OCI-LY3 (cell line): ENCODE measurements at regions not wholly inside any gene's neighbourhood (a gene's known extent, or its start where the extent isn't known, plus 50 kb on each side); places are given as distances from the start of the nearest gene placed in this dataset.

Experiments used
- H2AFZ ChIP-seq: fragments of 200-600, 300-600 bp; shearing (Covaris generic); 2 replicates; pipeline ENCODE4 v1.6.0; 2014; ENCODE audit warnings: antibody characterized with exemption, low read depth, low read length
- H3K27ac ChIP-seq: fragments of 200-600, 300-600 bp; sonication (generic); 2 replicates; pipeline ENCODE4 v1.5.1; 2014; ENCODE audit warnings: mild to moderate bottlenecking, low read length, moderate library complexity, mixed read lengths
- H3K27me3 ChIP-seq: fragments of 200-600, 300-600 bp; sonication (generic); 2 replicates; pipeline ENCODE4 v1.6.1; 2014; ENCODE audit warnings: low read depth, low read length, mixed read lengths
- H3K36me3 ChIP-seq: fragments of 200-600, 300-600 bp; sonication (generic); replicated peaks from 2 replicates; pipeline ENCODE3; 2014; ENCODE audit warnings: low read depth, low read length, mixed read lengths
- H3K4me1 ChIP-seq: fragments of 300-600, 200-600 bp; sonication (generic); 2 replicates; pipeline ENCODE4 v1.6.1; 2014; ENCODE audit warnings: low read length, mixed read lengths
- H3K4me2 ChIP-seq: fragments of 200-600, 300-600 bp; sonication (generic); 2 replicates; pipeline ENCODE4 v1.6.1; 2014; ENCODE audit warnings: low read length, mixed read lengths
- H3K4me3 ChIP-seq: fragments of 300-600, 200-600 bp; sonication (generic); 2 replicates; pipeline ENCODE4 v1.5.1; 2014; ENCODE audit warnings: antibody characterized with exemption, mild to moderate bottlenecking, low read length, moderate library complexity
- H3K79me2 ChIP-seq: fragments of 300-600, 200-600 bp; shearing (Covaris generic); 2 replicates; pipeline ENCODE4 v1.6.1; 2014; ENCODE audit warnings: mild to moderate bottlenecking, low read length, mixed read lengths
- H3K9ac ChIP-seq: fragments of 300-600, 200-600 bp; shearing (Covaris generic); 2 replicates; pipeline ENCODE4 v1.6.0; 2014; ENCODE audit warnings: mild to moderate bottlenecking, low read length, moderate library complexity
- H3K9me3 ChIP-seq: fragments of 200-600, 300-600 bp; shearing (Covaris generic); 2 replicates; pipeline ENCODE4 v1.6.1; 2014; ENCODE audit warnings: low read length, mixed read lengths; ENCODE audit not compliant: insufficient read depth
- H4K20me1 ChIP-seq: fragments of 200-600, 300-600 bp; sonication (generic); 2 replicates; pipeline ENCODE4 v1.6.1; 2016; ENCODE audit warnings: low read length, mixed read lengths; ENCODE audit not compliant: insufficient read depth
- CTCF ChIP-seq: fragments of 200-600, 300-600 bp; sonication (generic); IDR thresholded peaks from 2 replicates; pipeline ENCODE4 v1.5.1; 2014; ENCODE audit warnings: antibody characterized with exemption, low read length, low read depth
- EZH2phosphoT487 ChIP-seq: fragments of 200-600 bp; shearing (Covaris generic); IDR thresholded peaks from 2 replicates; pipeline ENCODE4 v1.6.1; 2018; ENCODE audit warnings: antibody characterized with exemption, mixed run types, low read depth

GRCh38 chr3:499001-499761, 302.6 kb downstream of the CHL1 start:
- no peak overlapping the region for H3K9ac ChIP-seq
- no peaks in the 10 kb centered on the region for H4K20me1 ChIP-seq
- no peak overlapping the region for H3K4me2 ChIP-seq
- no peaks in the 10 kb centered on the region for H3K79me2 ChIP-seq
- no peak overlapping the region for H3K27ac ChIP-seq
- no peaks in the 10 kb centered on the region for H3K27me3 ChIP-seq
- H3K36me3 ChIP-seq = no peaks in the 10 kb centered on the region
- TF ChIP-seq CTCF (no peak), EZH2phosphoT487 (no peak)
- H3K9me3 ChIP-seq = no peaks in the 10 kb centered on the region
- H3K4me1 ChIP-seq = peaks cover 5% of the 10 kb centered on the region; the same call in 1 of the 2 replicates
- no peak overlapping the region for H3K4me3 ChIP-seq
- no peak overlapping the region for H2AFZ ChIP-seq

DNA sequence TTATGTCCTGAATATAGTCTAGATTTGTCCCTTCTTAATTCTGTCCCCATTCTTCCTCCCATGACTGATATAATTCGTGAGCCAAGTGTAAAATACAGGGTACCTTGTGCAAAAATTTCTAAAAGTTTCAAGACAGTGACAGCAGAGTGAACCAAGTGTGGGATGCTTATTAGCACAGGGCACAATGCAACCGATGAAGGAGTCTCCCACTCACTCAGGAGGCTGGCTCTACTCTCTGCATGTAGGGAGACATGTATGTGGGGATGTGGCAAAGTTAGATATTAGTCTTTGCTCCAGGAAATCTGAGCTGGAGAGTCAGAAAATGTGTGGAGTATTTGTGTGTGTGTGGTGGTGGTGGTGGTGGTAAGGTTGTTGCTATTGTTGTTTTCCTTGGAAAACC, 305.9 kb downstream of the CHL1 start:
- H3K4me3 ChIP-seq = no peak overlapping the region
- no peak for TF ChIP-seq EZH2phosphoT487
- TF ChIP-seq CTCF = no peak
- no peak overlapping the region for H3K9ac ChIP-seq
- H3K4me1 ChIP-seq = no peaks in the 10 kb centered on the region
- no peaks in the 10 kb centered on the region for H3K27me3 ChIP-seq
- no peak overlapping the region for H2AFZ ChIP-seq
- no peaks in the 10 kb centered on the region for H3K36me3 ChIP-seq
- H3K27ac ChIP-seq = no peak overlapping the region
- H3K4me2 ChIP-seq = no peak overlapping the region
- H4K20me1 ChIP-seq = no peaks in the 10 kb centered on the region
- H3K79me2 ChIP-seq = no peaks in the 10 kb centered on the region
- 0 out of 2 replicates have a peak, but pooled peaks cover 4% of the 10 kb centered on the region for H3K9me3 ChIP-seq

- Histone ChIP-seq H3K27ac (no peak overlapping the region), H2AFZ (no peak overlapping the region), H4K20me1 (no peaks in the 10 kb centered on the region), H3K4me2 (no peak overlapping the region), H3K79me2 (no peaks in the 10 kb centered on the region), H3K4me3 (no peak overlapping the region), H3K36me3 (no peaks in the 10 kb centered on the region), H3K9ac (no peak overlapping the region), H3K27me3 (no peaks in the 10 kb centered on the region), H3K4me1 (peaks cover 10% of the 10 kb centered on the region), H3K9me3 (no peaks in the 10 kb centered on the region)
- TF ChIP-seq EZH2phosphoT487 (no peak), CTCF (no peak)
Observed at GRCh38 chr3:513301-513700, 316.7 kb downstream of the CHL1 start.

DNA sequence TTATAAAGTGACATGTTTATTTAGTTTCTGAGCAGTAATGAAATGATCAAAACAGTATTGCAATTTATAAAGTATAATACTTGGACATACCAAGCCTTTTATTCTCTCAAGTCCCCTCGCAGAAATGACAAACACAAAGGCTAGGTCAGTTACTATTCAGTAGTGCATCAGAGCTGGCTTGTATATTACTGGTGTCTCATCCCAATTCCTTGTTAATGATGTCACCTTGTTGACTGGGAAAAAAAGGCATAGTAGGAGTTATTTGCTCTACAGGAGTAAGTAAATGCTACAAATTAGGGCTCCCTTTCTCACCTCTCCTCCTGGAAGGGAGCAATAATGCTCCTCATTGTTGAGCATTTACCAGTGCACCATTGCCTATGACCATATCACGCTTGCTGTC, 317.6 kb downstream of the CHL1 start:
- no peaks in the 10 kb centered on the region for H3K9me3 ChIP-seq
- H3K4me2 ChIP-seq = no peak overlapping the region
- no peak overlapping the region for H3K9ac ChIP-seq

More for the DNA sequence above, 317.6 kb downstream of the CHL1 start:
- Histone ChIP-seq H2AFZ (no peak overlapping the region), H3K36me3 (no peaks in the 10 kb centered on the region), H4K20me1 (no peaks in the 10 kb centered on the region), H3K27me3 (no peaks in the 10 kb centered on the region), H3K27ac (no peak overlapping the region), H3K4me3 (no peak overlapping the region), H3K79me2 (no peaks in the 10 kb centered on the region), H3K4me1 (peaks cover 1% of the 10 kb centered on the region)
- TF ChIP-seq EZH2phosphoT487 (no peak), CTCF (no peak)
